ENCODE measurements at regions not wholly inside any gene's neighbourhood (a gene's known extent, or its start where the extent isn't known, plus 50 kb on each side); places are given as distances from the start of the nearest gene placed in this dataset.

GRCh38 chr12:84357314-84357713 is 555.3 kb downstream of the SLC6A15 start:
- TF ChIP-seq CTCF (conservative IDR thresholded peaks at IDR 0.05) (no peak), ZFX (IDR thresholded peaks at IDR 0.05) (no peak)
